ENCODE measurements at regions not wholly inside any gene's neighbourhood (a gene's known extent, or its start where the extent isn't known, plus 50 kb on each side); places are given as distances from the start of the nearest gene placed in this dataset.
A peak's percentile ranks its signal among the peaks of the same experiment; 100 is the strongest.

DNA sequence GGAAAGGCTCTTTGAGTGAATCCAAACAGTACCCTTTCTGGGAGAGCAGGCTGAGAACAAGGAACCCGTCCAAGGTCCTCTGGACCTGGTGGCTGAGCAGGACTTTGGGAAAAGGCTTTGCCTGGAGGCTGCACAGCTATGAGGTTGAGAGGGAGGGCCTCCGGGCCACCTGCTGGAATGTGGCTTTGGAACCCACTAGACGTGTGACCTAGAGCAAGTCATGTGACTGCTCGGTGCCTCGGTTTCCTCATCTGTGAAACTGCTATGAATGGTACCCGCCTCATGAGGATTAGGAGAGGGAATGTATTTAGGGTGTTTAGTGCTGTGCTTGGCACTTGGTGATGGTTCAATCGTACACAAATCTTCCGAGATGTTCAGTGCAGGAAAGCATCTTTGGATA, 50.4 kb downstream of the HAPSTR1 start:
- DNase-seq = no peak

DNA sequence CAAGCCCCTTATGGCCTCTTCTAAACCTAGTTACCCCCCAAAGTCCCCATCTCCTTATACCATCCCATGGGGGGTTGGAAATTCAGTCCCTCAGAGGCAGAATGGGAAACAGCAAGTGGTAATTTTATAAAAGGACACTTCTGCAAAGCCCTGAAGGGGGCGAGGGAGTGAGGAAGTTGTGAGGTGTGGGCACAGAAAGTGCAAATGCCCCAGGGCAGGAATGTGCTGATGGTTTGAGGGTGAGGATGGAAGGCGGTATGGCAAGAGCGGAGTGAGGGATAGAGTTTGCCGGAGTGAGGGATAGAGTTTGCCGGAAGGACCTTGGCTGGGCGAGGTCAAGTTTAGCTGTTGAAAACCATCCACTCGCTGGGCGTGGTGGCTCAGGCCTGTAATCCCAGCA, 52.7 kb downstream of the HAPSTR1 start:
- DNase-seq = no peak

DNA sequence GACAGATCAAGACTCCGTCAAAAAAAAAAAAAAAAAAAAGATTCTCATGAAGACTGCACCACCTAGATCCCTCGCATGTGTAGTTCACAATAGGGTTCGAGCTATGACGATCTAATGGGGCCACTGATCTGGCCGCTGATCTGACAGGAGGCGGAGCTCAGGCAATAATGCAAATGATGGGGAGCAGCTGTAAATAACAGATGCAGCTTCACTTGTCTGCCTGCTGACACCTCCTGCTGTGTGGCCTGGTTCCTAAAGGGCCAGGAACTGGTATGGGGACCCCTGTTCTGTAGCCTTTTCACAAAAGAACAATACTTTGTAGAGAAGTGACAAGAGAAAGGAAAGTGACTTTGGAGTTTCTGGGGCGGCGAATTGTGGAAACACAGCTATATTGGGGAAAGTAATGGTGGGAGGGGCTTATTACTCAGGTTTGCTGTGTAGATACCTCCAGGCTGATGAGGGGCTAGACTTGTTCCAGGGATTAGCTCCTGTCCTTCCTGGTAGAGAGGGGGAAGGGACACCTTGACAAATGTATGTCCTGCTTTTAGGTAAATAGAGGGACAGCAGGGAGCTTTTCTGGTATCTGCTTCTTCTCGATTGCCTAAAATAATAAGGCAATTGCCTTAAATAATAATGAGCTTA, 57.1 kb downstream of the HAPSTR1 start:
- DNase-seq = no peak

DNA sequence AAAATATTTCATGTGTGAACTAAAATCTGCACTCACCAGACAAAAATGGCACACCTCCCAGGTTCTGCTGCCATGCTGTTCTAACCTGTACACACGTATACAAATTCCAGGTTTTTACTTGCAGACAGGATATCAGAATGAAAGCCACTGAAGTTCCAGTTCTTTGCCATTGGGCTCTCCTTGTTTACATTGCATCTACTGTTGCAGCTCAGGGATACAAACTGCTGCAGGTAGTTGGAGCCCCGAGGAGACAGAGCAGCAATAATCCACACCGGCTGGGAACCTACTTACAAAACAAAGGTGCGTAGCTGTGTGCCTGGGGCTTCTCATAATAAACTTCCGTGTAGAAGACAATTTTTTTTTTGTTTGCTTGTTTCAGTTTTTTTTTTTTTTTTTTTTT, 59.6 kb downstream of the HAPSTR1 start:
- peak; percentile 23 for DNase-seq

DNA sequence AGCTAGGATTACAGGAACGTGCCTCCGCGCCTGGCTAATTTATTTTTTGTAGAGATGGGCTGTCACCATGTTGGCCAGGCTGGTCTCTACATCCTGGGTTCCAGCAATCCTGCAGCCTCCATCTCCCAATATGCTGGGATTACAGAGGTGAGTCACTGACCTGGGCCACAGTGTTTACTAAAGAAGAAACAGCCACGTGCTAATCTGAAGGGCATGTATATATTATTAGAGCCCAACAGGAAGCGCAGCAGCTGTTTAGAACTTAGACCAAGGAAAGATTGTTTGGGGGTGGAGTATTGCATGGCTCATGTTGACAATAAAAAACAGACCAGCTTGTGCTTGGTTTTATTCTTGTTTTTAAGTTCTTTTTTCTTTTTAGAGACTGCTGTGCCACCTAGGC, 60.2 kb downstream of the HAPSTR1 start:
- no peak for DNase-seq

DNA sequence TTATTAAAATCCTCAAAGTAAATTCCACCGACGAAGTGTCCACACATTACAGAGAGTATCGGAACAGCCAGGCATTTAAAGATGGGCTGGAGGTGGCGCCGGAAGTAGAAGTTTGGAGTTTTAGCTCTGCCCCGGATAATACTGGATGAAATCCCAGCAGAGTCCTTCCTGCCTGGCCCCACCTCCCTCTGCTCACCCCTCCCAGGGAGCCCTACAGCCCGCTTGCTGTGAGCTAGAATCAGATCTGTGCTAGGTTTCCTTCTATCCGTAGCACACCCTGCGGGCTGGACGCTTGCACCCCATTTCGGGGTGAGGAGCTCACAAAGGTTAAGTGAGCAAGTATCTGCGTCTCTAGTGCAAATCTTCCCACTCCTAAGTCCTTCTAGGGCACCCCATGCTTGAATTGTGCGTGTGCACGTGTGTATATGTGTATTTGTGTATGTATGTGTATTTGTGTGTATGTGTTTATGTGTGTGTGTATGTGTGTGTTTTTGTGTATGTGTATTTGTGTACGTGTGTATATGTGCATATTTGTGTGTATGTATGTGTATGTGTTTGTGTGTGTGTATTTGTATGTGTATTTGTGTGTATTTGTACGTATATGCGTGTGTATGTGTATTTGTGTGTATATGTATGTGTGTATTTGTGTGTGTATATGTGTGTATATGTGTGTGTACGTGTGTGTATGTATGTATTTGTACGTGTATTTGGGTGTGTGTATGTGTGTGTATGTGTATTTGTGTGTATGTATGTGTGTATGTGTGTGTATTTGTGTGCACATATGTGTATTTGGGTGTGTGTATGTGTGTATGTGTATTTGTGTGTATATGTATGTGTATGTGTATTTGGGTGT, 61.4 kb downstream of the HAPSTR1 start:
- DNase-seq = no peak

DNA sequence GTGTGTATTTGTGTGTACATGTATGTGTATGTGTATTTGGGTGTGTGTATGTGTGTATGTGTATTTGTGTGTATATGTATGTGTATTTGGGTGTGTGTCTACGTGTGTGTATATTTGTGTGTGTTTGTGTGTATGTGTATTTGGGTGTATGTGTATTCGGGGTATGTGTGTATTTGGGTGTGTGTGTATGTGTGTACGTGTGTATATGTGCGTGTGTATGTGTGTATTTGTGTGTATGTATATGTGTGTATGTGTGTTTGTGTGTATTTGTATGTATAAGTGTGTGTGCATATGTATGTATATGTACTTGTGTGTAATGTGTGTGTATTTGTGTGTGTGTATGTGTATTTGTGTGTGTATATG, 62.0 kb downstream of the HAPSTR1 start:
- DNase-seq = no peak

DNA sequence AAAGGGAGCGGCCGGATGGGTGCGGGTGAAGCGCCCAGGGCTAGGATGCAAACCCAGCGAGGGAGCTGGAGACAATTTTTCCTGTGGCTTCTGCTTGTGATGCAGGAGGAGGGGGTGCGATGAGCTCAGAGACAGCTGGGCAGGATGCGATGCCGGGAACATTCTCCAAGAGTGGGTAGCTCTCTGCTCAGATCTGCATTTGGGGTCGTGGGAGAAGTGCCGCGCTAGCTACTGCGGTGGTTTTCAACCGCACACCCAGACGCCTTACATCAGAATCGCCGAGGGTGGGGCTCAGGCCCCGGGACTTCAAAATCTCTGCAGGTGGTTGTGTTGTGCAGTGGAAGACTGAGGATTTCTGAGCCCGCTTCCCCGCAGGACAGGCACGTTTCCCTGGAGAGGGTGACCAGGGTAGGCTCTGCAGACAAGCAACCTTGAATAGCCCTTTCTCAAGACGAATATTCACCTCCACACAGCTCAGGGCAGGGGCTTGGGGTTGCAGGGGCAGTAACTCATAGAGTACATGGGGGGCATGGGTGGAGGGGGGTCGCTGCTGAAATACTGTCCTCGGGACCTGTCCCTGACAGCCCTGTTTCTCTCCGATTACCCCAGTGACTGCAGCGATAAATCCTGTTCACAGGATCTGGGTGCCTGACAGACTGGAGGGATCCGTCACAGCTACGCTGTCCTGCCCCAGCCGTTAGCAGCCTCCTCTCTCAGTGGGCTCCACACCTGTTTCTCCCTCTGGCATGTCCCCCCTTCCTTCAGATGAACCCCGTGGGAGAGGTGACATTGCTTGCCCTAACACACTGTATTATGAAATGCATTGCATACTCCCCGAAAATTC, 63.3 kb downstream of the HAPSTR1 start:
- DNase-seq = no peak

DNA sequence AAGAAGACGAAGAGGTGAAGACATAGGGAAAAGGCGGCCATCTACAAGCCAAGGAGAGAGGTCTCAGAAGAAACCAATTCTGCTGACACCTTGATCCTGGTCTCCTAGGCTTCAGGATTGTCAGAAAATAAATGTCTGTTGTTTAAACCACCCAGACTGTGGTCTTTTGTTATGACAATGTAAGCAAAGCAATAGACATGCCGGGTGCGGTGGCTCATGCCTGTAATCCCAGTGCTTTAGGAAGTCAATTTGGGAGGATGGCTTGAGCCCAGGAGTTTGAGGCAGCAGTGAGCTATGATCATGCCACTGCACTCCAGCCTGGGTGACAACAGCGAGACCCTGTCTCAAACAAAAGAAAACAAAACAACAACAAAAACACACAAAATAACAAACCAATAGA, 64.4 kb downstream of the HAPSTR1 start:
- DNase-seq = no peak

DNA sequence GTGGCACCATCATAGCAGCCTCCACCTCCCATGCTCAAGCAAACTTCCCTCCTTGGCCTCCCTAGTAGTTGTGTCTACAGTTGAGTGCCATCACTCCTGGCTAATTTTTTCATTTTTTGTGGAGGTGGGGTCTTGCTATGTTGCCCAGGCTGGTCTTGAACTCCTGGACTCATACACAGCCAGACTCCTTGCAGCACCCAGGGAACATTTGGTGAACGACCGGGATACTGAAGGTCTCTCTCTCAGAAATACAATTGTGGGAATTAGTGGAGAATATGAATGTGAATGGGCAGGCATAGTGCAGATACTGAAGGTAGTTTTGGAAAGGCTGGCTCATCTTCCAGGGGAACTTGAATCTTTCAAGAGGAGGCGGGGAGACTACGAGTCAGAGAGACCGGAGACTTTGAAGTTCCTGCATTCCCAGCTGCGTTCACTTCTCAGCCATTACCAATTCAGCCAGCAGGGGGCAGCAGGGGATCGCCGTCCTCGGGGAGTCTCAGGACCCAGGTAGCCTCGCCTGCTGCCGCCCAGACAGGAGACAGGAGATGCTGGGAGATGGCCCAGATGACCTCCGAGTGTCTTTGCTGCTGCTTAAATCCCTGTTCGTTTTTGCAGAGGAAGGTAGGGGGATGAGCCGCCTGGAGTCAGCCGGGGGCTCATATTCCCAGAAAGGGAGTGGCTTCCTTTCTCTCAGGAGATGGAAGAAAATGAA, 68.6 kb downstream of the HAPSTR1 start:
- DNase-seq = peak; percentile 52

DNA sequence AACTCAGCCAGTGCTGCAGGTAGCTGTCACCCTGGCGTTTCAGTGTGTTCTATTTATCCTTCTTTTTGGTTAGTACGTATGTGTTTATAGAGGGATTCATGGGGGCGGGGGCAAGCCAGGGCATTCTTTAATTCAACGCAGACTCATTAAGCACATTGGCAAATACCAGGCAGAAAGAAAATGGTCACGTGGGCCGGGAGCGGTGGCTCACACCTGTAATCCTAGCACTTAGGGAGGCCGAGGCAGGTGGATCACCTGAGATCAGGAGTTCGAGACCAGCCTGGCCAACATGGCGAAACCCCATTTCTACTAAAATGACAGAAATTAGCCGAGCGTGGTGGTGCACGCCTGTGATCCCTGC, 69.1 kb downstream of the HAPSTR1 start:
- no peak for DNase-seq

DNA sequence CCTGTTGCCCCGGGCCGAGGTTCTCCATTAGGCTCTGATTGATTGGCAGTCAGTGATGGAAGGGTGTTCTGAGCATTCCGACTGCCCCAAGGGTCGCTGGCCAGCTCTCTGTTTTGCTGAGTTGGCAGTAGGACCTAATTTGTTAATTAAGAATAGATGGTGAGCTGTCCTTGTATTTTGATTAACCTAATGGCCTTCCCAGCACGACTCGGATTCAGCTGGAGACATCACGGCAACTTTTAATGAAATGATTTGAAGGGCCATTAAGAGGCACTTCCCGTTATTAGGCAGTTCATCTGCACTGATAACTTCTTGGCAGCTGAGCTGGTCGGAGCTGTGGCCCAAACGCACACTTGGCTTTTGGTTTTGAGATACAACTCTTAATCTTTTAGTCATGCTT, 74.2 kb downstream of the HAPSTR1 start:
- DNase-seq = no peak

DNA sequence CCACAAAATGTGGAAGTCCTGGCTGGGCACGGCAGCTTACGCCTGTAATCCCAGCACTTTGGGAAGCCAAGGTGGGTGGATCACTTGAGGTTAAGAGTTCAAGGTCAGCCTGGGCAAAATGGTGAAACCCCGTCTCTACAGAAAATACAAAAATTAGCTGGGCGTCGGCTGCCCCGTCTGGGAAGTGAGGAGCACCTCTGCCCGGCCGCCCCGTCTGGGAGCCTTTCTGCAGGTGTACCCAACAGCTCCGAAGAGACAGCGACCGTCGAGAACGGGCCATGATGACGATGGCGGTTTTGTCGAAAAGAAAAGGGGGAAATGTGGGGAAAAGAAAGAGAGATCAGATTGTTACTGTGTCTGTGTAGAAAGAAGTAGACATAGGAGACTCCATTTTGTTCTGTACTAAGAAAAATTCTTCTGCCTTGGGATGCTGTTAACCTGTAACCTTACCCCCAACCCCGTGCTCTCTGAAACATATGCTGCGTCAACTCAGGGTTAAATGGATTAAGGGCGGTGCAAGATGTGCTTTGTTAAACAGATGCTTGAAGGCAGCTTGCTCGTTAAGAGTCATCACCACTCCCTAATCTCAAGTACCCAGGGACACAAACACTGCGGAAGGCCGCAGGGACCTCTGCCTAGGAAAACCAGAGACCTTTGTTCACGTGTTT, 75.0 kb downstream of the HAPSTR1 start:
- peak; percentile 69 for DNase-seq

DNA sequence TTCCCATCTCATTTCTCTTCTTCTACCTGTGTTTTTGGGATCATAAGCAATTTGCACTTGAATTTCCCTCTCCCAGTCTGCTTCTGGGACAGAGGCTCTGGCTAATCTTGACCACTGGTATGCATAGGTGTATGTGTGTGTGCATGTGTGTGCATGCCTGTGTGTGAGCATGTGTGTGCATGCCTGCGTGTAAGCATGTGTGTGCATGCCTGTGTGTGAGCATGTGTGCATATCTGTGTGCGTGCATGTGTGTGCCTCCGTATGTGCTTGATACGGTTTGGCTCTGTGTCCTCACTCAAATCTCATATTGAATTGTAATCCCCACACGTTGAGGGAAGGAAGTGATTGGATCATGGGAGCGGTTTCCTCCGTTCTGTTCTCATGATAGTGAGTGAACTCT, 77.7 kb downstream of the HAPSTR1 start:
- no peak for DNase-seq

DNA sequence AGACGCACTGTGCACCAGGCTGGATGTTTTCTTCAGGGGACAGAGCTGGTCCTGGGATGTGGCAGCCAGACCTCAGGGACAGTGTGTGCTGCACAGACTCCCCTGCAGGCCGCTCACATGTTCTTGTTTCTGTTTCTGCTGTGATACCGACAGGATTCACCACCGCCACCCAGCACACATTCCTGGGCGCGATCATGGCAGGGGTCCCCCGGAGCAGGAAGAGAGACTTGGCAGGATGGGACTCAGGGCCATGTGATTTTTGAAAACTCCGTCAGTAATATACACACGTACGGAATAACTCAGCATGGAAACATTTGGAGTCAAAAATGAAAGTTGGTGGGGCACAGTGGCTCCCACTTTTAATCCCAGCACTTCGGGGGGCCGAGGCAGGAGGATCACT, 79.0 kb downstream of the HAPSTR1 start:
- no peak for DNase-seq

DNA sequence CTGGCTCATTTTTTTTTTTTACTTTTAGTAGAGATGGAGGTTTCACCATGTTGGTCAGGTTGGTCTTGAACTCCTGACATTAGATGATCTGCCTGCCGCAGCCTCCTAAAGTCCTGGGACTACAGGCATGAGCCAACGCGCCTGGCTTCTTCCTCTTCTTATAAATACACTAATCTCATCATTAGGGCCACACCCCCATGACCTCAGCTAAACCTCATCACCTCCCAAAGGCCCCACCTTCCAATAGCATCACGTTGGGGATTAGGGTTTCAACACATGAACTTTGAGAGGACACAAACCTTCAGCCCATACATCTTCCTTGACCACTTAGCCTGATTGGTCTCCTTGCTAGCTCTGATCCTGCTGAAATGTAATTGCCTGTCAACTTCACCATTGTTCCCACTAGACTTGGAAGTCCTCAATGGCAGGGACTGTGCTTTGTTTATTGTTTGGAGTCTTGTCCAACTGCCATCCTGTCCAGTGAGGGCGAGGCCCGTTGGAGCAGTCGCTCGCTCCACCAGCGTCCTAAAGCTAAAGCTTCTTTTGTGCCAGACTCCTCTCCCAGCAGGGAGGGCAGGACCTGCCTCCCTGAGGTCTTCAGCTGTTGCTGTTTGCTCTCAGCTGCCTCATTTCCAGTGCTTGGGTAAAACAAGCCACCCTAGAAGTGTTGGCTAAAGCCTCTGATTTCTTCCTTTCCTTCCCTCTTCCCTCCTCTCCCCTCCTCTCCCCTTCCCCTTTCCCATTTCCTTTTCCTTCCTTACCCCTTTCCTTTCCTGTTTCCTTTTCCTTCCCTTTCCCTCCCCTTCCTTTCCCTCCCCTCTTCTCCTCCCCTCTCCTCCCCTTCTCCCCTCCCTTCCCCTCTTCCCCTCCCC, 85.3 kb downstream of the HAPSTR1 start:
- DNase-seq = no peak

DNA sequence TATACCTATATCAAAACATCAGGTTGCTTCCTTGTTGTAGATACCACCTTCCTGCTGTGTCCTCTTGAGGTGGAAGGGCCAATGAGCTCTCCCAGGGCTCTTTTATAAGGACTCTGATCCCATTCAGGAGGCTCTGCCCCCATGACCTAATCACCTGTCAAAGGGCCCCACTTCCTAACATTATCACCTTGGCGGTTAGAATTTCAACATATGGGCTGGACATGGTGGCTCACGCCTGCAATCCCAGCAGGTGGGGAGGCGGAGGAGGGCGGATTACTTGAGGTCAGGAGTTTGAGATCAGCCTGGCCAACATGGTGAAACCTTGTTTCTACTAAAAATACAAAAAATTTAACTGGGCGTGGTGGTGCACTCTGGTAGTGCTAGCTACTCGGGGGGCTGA, 86.4 kb downstream of the HAPSTR1 start:
- DNase-seq = no peak

DNA sequence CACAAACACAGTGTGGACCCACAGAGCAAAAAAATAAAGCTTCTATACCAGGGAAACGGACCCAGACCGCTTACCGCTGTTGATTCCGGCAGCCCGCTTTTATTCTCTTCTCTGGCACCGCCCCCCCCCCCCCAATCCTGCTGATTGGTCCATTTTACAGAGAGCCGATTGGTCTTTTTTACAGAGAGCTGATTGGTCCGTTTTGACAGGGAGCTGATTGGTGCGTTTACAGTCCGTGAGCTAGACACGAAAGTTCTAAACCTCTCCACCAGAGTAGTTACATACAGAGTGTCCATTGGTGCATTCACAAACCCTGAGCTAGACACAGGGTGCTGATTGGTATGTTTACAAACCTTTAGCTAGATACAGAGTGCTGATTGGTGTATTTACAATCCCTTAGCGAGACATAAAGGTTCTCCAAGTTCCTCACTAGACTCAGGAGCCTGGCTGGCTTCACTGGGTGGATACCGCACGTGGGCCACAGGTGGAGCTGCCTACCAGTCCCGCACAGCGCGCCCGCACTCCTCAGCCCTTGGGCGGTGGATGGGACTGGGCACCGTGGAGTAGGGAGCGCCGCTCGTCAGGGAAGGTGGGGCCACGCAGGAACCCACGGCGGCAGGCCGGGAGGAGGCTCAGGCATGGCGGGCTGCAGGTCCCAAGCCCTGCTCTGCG, 92.4 kb downstream of the HAPSTR1 start:
- DNase-seq = no peak

DNA sequence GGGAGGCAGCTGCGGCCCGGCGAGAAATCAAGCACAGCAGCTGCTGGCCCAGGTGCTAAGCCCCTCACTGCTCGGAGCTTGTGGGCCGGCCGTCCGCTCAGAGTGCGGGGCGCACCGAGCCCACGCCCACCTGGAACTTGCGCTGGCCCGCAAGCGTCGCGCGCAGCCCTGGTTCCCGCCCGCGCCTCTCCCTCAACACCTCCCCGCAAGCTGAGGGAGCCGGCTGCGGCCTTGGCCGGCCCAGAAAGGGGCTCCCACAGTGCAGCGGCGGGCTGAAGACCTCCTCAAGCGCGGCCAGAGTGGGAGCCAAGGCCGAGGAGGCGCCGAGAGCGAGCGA, 92.9 kb downstream of the HAPSTR1 start:
- no peak for DNase-seq

DNA sequence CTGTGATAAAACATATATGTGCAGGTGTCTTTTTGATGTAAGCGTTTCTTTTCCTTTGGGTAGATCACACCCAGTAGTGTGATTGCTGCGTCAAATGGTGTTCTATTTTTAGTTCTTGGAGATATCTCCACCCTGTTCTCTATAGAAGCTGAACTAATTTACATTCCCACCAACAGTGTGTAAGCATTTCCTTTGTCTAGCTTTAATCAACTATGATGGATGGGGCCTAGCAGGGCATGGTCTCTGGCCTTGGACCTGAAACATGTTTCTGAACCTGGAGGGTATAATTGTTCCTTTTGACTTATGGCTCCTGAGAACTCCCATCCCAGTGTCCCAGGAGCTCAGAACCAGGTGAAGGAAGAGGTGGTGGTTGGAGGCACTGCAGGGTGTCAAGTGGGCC, 93.9 kb downstream of the HAPSTR1 start:
- no peak for DNase-seq

DNA sequence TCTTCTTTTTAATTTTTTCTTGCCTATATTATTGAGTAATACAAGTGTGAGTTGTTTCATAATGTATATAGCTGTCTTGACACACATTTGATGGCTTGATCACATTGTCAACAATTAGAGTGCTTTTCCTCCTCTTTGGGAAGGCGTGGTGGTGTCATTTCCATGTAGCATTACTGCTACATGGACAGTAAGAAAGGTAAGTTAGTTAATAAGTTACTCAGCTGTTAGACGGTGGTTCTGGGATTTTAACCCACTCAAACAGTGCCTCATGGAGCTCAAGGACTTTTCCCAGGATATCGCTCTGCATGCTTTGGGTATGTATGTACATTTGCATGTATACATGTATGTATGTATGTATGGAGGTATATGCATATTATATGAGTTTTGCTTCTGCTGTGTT, 94.6 kb downstream of the HAPSTR1 start:
- no peak for DNase-seq

Measured in NCI-H2171 treated with DMSO at 0.1 percent for 48 hours (cell line).